Fibroblast of skin of left quadriceps (primary cell): ENCODE measurements at regions not wholly inside any gene's neighbourhood (a gene's known extent, or its start where the extent isn't known, plus 50 kb on each side); places are given as distances from the start of the nearest gene placed in this dataset.

ENCODE experiments used
- DNase-seq, 2 experiments: peaks; one replicate each; pipeline ENCODE4 v3.0.0-alpha.2; 2013; ENCODE audit warnings: low read depth in 2 of 2

DNA sequence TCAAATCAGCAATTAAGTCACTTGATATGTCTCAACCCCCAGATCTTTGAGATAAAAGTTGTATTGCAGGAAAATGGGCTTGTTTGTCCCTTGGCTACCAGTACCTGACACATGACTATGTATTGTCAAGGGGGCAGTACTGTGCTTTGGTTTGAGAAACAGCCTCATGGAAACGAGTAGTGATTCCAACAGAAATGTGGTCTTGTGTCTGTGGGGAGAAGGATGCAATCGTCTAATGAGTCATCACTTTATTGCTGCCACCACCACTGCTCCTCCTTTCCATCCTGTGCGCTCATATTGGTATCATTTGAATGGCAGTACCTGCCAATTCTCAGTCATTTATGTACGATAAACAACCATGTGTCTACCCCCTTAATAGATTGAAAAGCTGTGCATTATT is 72.8 kb upstream of the ARHGAP5 start:
- DNase-seq: no peak

DNA sequence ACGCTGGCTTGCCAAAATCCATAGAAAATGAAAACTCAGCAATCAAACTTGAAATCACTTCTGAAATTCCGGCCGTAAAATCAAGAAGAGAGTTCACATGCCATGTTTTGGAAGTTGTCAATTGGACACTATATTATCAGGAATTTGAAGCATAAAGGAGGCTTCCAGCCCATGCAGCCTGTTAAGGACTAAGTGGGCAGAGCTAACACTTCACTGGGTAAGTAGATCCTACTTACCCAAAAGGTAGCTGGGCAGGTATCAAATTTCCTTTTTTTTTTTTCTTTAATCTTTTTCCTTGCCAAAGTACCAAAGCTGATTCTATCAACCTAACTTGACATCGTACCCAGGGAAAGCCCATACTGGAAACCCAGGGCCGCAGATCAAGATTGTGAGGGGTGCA is 71.5 kb upstream of the ARHGAP5 start:
- DNase-seq: no peak

DNA sequence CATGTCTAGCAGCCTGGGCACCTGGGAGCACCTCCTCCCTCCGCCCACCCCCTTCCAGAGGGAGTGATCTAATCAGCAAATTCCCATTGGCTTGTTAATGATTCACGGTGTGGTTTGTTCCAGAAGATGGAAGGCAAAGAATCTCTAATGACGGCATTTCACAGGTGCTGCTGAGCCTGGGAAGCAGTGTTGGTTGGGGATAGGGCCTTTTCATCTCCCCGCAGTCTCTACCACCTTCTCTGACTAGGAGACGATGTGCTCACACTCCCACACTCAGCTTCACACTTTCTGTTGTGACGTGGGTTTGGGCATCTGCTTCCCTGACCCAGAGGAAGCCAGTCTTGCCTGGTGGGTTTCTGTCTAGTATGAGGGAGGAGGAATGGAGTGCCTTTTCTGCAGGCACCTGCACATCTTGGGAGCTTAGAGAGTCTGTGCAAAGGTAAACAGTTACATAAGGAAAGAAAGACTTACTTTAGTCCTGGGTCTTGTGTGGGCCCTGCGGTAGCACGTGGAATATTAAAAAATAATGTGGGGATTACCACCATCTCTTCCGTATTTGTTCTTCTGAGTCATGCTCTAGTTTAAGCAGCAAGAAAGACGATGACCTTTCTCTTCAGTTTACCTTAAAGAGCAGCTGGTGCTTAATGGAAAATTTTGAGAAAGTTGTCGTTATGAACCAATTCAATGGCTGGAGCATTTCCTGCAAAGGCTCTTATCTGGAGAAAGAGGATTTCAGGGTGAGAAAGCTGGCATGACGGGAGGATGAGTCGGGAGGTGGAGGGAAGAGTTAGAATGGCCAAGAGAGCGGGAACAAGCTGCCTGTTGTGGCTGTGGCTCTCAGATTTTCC is 70.6 kb upstream of the ARHGAP5 start:
- DNase-seq: no peak

DNA sequence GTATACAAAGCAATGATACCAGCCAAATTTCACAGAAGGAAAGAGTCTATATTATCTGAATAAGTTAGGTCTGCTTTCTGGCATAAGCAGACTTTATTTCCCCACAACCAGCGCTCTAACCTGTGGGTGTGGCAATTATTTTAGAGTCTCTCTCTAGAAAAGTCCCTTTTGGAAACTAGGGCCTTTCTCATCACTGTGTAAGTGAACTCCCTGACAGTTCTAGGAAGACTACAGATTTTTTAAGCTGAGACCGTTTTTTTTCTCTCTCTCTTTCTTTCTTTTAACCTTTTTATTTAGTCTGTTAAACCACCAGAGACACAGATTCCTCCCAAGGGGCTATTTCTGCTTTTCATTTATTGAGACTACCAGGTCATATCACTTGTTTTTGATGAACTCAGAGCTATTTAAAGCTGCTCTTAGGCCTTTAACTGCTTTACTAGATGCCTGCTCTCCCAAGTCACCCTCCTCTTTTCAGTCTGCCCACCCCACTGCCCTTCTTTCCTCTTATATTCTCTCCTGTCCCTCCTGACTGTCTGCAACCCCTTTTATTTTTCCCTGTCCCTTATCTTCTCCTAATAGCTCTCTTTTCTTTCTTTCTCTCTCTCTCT is 69.2 kb upstream of the ARHGAP5 start:
- DNase-seq: no peak

DNA sequence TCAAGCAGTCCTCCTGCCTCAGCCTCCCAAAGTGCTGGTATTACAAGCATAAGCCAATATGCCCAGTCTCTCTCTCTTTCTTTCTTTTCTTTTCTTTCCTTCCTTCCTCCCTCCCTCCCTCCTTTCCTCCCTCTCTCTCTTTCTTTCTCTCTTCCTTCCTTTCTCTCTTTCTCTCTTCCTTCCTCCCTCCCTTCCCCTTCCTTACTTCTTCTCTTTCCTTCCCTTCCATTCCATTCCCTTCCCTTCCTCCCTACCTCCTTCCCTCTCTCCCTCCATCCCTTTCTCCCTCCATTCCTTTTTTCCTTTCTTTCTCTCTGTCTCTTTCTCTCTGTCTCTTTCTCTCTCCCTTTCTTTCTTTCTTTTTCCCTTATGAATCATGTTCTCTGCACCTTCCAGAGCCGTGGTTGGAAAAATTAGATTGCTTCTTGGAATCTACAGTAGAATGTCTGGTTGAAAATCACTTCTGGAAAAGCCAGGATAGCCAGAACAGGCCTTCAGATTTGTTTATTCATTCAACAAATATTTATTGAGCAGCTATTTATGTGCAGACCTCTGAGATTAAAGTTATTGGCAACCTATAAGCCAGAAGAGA is 68.4 kb upstream of the ARHGAP5 start:
- DNase-seq: no peak

DNA sequence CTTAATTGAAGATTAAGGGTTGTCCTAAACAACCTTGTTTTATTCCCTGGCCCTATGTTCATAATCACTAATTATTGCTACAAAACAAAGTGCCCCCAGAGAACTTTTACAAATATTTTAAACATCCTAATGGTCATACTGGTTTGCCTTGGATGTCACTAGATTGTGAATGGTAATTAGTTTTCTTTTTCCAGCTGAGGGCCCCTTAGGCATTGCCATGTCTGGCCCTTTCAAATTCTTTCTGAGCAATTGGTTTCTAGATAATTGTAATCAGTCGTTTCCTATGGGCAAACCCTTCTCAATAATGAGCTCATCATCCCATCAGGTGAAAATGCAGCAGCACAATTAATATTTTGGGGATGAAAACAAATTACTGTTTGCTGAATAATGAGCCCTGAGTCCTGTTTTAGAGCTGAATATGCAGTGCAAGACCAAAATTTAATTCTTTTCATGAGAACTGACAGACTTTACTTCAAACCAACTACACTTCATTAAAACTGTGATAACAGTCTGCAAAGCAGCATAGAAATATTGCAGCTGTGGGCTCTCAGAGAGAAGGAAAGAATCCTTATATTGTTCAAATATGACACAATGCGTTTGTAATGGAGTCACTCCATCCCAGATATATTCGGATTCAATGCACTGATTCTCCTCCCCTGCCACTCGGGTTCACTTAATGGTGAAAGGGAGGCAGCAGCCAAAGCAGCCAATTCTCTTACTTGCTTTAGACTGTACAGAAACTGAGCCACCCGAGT is 67.7 kb upstream of the ARHGAP5 start:
- no peak for DNase-seq

DNA sequence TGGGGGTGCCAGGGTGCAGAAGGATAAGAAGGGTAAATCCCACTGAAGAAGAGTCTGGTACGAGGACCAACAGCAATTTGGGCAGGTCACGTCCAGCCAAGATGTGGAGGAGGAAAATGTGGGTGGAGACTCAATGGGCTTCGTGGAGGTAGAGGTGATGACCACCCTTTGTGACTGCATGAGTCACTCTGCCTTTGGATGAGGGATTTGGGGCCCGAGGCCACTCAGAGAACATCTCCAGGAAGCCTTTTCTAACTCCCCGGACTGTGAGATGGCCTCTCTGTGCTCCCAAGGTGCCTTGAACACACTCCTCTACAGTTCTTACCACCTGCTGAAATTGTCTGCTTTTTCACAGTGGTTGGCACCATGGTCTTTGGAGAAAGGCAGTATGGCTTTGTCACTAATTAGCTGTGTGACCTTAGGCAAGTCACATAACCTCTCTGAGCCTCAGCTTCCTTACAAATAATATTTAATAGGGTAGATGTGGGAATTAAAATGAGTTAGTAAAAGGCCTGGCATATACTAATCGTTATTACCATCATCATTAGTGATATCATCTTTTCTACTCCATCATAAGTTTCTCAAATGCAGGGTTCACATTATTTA is 67.0 kb upstream of the ARHGAP5 start:
- no peak for DNase-seq

DNA sequence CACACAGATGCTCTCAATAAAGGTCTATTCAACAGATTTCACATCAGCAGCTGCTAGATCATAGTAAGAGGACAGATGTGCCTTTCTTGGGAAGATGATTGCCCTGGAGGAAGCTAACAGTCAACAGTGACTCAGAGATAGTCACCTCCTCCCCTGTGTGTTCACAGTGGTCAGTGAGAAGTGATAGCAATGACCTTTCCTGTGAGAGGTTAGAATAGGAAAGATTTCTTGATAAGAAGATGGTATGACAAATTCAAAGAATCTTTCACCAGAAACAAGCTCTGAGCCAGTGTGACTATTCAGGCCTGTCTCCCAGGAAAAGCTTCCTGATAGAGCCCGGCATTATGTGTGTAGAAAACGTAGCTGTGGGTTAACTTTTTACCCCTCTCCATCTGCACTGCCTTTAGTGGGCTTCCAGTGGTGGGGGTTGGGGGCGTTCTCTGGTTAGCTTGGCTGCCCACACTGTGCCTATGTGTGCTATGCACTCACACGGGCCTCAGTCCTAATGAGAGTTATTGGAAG is 66.4 kb upstream of the ARHGAP5 start:
- DNase-seq: no peak

DNA sequence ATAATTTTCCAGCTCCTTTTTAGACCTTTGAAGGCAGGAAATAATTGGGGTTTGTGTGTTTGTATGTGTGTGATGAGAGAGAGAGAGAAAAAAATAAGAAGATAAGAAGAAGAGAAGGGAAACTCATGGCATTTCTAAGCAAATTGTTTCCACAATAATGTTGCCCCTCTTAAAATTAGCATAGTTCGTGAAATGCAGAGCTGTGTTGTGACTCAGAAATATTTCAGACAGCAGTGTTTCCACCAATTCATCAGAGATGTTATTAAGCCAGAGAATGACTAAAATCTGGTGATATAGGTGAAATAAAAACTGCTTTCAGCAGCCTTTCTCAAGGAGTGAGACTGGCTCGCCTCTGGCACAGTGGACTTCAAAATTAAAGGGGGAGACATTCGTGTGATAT is 65.9 kb upstream of the ARHGAP5 start:
- DNase-seq: no peak

DNA sequence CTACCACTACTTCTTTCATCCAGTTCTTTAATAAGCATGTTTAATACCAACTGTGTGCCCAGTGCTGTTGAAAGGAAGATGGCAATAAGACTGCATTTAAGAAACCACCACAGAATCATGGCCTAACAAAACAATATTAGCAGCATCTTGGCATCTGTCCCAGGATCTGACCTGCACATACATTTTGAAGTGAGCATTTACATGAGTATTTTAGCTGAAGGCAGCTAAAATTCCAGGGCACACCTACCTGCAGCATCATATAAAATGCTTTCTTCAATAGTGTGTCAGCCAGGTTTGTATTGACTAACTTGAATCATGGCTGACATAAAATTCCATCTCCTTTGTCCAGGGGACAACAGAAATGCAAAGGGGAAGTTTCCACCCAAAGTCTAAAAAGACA is 65.0 kb upstream of the ARHGAP5 start:
- DNase-seq: no peak

DNA sequence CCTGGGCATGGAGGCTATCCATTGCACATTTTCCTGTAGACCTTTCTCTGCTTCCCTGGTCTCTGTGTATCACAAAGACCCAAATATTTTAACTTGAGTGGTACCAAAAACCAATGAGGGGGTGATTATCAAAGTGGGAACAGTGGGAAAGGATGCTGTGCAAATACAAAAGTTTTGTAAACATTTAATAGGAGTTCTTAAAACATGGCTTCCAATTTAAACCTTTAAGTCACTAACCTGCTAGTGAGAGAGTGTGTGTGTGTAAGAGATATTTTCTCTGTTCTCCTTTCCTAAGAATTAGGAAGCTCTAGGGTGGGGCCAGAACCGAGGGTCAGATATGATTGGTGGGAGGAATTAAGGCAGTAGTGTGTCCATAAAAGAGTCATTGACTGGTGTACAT is 64.5 kb upstream of the ARHGAP5 start:
- no peak for DNase-seq

DNA sequence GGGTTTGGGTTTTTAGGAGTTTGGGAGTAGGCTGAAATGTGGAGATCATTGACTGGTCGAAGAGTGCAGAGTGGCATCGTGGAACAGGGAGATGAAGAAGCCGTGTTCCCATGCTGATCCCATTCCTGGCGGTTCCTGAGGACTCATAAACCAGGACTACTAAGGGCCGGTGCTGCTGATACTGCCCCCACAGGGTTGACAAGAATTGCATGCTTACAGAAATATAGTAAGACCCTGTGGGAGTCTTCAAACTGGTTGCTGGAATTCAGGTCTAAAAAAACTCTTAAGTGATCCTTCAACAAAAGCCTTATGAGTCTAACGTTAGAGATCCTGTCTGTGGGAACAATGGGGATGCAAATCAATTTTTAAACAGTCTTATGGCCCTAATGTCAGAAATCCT is 64.0 kb upstream of the ARHGAP5 start:
- DNase-seq: no peak

DNA sequence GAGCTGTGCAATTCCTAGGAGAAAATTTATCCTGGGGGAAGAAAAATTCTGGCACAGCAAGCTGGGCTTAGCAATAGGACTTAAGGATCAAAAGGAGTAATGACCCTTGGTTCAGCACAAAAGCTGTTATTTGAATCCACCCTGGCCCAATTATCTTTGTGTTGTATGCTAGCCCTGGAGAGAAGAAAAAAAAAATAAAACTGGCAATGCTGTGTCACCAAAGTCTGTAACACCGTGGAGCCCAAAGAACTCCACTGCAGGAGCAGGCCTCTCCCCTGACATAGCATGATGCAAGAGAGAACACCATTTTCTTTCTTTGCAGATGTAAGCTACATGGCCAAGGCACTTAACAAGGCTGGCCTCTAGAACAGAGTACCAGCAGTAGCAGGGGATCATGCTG is 63.0 kb upstream of the ARHGAP5 start:
- DNase-seq: no peak

DNA sequence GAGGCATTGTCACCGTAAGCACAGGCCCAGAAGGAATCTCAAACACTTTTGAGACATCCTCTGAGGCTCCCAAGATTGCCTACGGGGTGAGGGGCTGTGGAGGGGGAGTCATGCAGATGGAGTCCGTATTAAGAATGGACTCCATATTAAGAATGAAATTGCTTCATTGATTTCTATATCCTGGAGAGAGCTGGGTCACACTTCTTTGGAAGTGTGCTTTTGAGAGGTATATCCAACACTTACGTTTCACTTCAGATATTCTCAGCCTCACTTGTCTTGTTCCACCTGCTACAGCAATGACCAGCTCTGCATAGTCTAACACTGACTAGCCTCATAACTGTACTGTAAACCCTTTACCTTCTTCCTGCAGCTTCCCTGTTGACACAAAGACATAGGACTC is 62.6 kb upstream of the ARHGAP5 start:
- no peak for DNase-seq

DNA sequence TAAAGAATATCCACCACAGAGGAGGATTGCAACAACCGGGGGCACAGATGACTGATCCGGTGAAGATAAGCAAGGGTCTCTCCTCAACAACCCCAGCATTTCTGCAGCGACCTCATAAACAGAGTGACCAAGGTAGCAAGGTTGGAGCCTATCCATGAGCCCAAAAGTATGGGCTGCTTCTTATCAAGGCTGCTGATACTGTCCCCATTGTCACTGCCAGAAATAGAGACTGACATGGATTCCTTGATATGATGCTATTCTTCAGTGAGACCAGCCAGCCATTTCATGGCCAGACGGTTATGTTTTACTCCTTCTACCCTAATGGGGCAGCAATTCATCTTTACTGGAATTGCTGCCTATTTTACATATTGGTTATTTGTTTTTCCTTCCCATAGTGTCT is 61.9 kb upstream of the ARHGAP5 start:
- no peak for DNase-seq

DNA sequence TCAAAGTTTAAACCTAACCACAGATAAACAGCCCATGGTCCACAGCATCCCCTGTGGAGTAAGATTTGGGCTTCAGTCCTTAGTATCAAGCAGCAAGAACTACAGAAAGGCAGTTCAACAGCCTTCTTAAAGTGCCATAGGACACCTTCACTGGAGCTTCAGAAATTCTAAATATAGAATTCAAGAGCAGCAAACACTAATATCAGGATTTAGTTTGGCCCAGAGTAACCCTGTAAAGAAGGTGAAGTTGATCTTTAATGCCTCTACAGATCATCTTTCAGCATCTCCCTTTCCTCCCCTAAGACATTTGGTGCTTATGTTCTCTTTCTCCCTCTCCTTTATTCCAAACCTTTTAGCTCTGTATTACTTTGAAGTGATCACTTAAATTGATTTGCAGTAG is 59.5 kb upstream of the ARHGAP5 start:
- no peak for DNase-seq

DNA sequence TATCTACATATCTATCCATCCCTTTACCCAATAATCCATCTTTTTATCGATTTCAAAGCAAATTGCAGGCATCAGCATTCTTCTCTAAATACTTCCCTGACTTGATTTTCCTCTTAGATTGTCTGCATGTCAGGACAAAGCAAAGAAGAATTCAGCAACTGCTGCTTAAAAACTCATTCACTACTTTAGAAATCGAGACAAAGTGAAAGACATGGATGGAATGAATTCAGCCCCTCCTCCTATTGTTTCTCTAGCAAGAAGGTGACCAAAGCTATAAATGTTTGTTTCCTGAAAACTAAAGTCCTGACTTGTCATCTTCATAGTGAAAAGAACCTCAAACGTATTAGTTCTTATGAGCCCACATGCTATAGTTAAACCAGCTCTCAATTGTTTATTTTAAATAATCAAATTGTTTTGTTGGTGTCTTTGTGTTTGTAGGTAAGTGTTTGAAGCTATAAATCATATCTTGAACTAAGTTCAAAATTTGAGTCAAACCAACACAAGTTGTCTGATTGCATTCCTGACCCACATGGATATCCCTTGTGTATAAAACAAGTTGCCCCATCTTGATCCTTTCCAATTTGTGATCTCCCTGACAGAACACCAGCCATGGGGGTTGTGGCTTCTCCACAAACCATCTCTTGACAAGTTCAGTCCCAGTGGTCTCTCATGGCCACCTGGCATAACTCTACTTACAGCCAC is 58.6 kb upstream of the ARHGAP5 start:
- no peak for DNase-seq

DNA sequence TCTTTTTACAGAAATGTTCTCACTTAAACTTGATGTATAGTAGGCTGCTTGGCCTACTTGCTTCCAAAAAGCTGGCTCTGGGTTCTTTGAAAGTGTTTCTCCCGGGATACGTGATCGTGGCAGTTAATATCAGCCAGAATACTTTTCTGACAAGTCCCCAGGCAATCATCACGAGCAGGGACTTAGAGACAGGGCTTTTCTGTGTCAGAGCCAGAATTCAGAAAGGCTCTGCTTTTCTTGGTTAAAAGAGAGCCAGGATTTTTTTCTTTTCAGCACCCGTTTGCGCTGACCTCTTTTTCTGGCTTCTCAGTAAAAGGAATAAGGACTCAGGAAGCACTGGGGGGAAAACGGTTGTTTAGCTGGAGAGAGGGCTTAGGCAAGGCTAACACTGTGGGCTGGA is 57.8 kb upstream of the ARHGAP5 start:
- DNase-seq: no peak

DNA sequence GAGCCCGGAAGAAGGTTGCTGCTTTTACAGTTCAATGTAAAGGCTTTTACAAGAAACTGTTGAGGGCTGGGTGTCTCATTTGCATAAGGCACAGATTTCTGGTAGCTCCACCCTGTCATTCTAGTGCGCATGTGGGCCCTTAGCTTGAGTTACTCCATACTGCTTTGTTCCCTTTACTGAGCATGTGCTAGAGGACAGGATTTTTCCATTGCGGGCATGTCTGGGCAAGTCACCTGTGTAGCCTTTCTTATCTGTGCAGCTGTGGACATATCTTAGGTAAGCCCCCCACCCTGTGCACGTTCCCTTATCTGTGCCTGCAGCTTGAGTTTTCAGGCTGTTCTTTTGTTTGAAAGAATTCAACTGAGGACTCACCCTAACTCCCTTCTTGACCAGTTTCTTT is 56.2 kb upstream of the ARHGAP5 start:
- no peak for DNase-seq

DNA sequence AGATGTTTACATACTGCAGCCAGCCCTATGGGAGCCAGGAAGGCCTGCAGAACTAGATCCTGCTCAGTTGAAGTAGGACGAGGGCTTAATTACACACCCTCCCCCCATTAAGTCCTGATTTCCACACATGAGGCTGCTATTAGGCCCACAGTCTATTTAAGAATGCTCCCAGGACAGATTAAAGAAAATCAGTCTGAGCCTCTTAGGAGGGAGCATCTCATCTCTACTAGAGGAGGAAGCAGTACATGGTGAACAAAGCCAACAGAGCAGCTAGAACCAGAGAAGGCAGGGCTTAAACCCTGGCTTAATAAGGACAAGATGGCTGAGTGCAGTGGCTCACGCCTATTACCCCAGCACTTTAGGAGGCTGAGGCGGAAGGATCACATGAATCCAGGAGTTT is 55.8 kb upstream of the ARHGAP5 start:
- DNase-seq: no peak

DNA sequence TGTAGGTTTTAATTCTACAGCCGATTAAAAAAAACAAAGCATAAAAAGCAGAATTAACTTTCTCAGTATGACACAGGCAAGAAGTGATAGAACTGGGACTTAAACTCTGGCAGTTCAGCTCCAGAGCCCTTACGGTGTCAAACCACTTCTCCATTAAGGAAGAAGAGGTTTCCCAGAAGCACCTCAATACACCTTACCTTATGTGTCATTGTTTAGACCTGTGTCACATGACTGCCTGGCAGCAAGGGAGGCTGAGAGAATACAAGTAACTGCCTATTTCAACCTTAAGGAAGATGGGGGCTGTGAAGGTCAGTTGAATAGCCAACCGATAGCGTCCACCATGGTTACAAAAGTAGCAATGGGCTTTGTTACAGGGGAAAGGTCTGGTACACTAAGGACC is 54.6 kb upstream of the ARHGAP5 start:
- DNase-seq: no peak
